ENCODE measurements at regions not wholly inside any gene's neighbourhood (a gene's known extent, or its start where the extent isn't known, plus 50 kb on each side); places are given as distances from the start of the nearest gene placed in this dataset.

GRCh38 chr1:228988664-228989063 lies 253.4 kb downstream of the RHOU start:
- Histone ChIP-seq H3K79me2 (no peaks in the 10 kb centered on the region), H3K36me3 (replicated peaks; ENCODE audit: insufficient read depth, low read depth) (no peaks in the 10 kb centered on the region), H4K20me1 (ENCODE audit: insufficient read depth, poor library complexity, severe bottlenecking) (no peaks in the 10 kb centered on the region), H3K4me1 (ENCODE audit: insufficient read depth) (no peaks in the 10 kb centered on the region), H3K9me2 (replicated peaks; ENCODE audit: insufficient read depth) (no peaks in the 10 kb centered on the region), H3K4me2 (no peak overlapping the region), H3K9me3 (ENCODE audit: low read depth) (no peaks in the 10 kb centered on the region), H2AFZ (no peak overlapping the region), H3K4me3 (no peak overlapping the region), H3K27me3 (no peaks in the 10 kb centered on the region), H3K27ac (no peak overlapping the region)
- DNase-seq (ENCODE audit: low spot score): no peak
- 84% methylated on average over 6 of the region's 6 CpGs for WGBS (ENCODE audit: low lambda C conversion rate, missing lambda C conversion rate)
- TF ChIP-seq CTCF (IDR thresholded peaks at IDR 0.05; ENCODE audit: poor library complexity): no peak
- no peak for TF ChIP-seq EZH2 (IDR thresholded peaks at IDR 0.05; ENCODE audit: borderline replicate concordance)
- no peak for TF ChIP-seq EZH2phosphoT487 (IDR thresholded peaks at IDR 0.05; ENCODE audit: low read depth, severe bottlenecking, unreplicated experiment)

GRCh38 chr1:228989176-228989575 lies 253.9 kb downstream of the RHOU start:
- H4K20me1 ChIP-seq (ENCODE audit: insufficient read depth, poor library complexity, severe bottlenecking): no peaks in the 10 kb centered on the region
- no peak overlapping the region for H2AFZ ChIP-seq
- no peaks in the 10 kb centered on the region for H3K9me3 ChIP-seq (ENCODE audit: low read depth)
- H3K4me2 ChIP-seq: no peak overlapping the region
- no peak for DNase-seq (ENCODE audit: low spot score)
- H3K27me3 ChIP-seq: no peaks in the 10 kb centered on the region
- H3K4me1 ChIP-seq (ENCODE audit: insufficient read depth): no peaks in the 10 kb centered on the region
- H3K36me3 ChIP-seq (replicated peaks; ENCODE audit: insufficient read depth, low read depth): no peaks in the 10 kb centered on the region
- no peaks in the 10 kb centered on the region for H3K9me2 ChIP-seq (replicated peaks; ENCODE audit: insufficient read depth)
- H3K79me2 ChIP-seq: no peaks in the 10 kb centered on the region
- no peak overlapping the region for H3K27ac ChIP-seq
- TF ChIP-seq CTCF (IDR thresholded peaks at IDR 0.05; ENCODE audit: poor library complexity) (no peak), EZH2 (IDR thresholded peaks at IDR 0.05; ENCODE audit: borderline replicate concordance) (no peak), EZH2phosphoT487 (IDR thresholded peaks at IDR 0.05; ENCODE audit: low read depth, severe bottlenecking, unreplicated experiment) (no peak)
- no peak overlapping the region for H3K4me3 ChIP-seq
- 95% methylated on average over 9 of the region's 9 CpGs for WGBS (ENCODE audit: low lambda C conversion rate, missing lambda C conversion rate)

- H3K9me3 ChIP-seq (ENCODE audit: low read depth): no peaks in the 10 kb centered on the region
- no peak overlapping the region for H3K27ac ChIP-seq
- DNase-seq (ENCODE audit: low spot score): no peak
- no peaks in the 10 kb centered on the region for H3K27me3 ChIP-seq
- no peaks in the 10 kb centered on the region for H3K9me2 ChIP-seq (replicated peaks; ENCODE audit: insufficient read depth)
- TF ChIP-seq EZH2phosphoT487 (IDR thresholded peaks at IDR 0.05; ENCODE audit: low read depth, severe bottlenecking, unreplicated experiment): no peak
- no peak for TF ChIP-seq CTCF (IDR thresholded peaks at IDR 0.05; ENCODE audit: poor library complexity)
- H3K79me2 ChIP-seq: no peaks in the 10 kb centered on the region
- 92% methylated on average over 5 of the region's 5 CpGs for WGBS (ENCODE audit: low lambda C conversion rate, missing lambda C conversion rate)
- H3K4me1 ChIP-seq (ENCODE audit: insufficient read depth): no peaks in the 10 kb centered on the region
- H3K4me3 ChIP-seq: no peak overlapping the region
- no peak overlapping the region for H2AFZ ChIP-seq
- no peak overlapping the region for H3K4me2 ChIP-seq
- H4K20me1 ChIP-seq (ENCODE audit: insufficient read depth, poor library complexity, severe bottlenecking): no peaks in the 10 kb centered on the region
- H3K36me3 ChIP-seq (replicated peaks; ENCODE audit: insufficient read depth, low read depth): no peaks in the 10 kb centered on the region
Observed at GRCh38 chr1:228989676-228989991, 254.4 kb downstream of the RHOU start.

Data from hepatocyte (in vitro differentiated cells).